T47D (cell line): ENCODE measurements at regions not wholly inside any gene's neighbourhood (a gene's known extent, or its start where the extent isn't known, plus 50 kb on each side); places are given as distances from the start of the nearest gene placed in this dataset.
"Not testable (repeated sequence)": the region's sequence is repeated elsewhere in the genome, so short reads cannot be mapped to it uniquely, and the experiment has no call there.

Source experiments
- DNase-seq, 2 experiments: peaks; one replicate each; pipeline versions ENCODE4 v3.0.0 to v3.0.0-alpha.2; 2011 to 2012; ENCODE audit warnings: low read depth in 1 of 2, low spot score in 1 of 2
- JUND ChIP-seq: IDR thresholded peaks from 2 replicates; pipeline ENCODE4 v1.6.1; 2012; ENCODE audit warnings: low read depth
- in situ Hi-C: cut with HindIII; loops from 2 replicates; pipeline ENCODE4 v1.10.0; 2016; ENCODE audit warnings: low sequenced_read_pairs, low pct_unique_long_range_greater_than_20kb

GRCh38 chr2:52079602-52080001, 1047.7 kb upstream of the NRXN1 start:
- in situ Hi-C loops, result no loop called here
- DNase-seq, result no peak
- TF ChIP-seq JUND, result no peak

GRCh38 chr2:52077159-52077558, 1045.2 kb upstream of the NRXN1 start:
- TF ChIP-seq JUND, result no peak
- in situ Hi-C loops, result no loop called here
- DNase-seq, result no peak

- in situ Hi-C loops, result no loop called here
- DNase-seq, result no peak
- no peak for TF ChIP-seq JUND
Measured at GRCh38 chr2:52074130-52074719, 1042.3 kb upstream of the NRXN1 start.

- TF ChIP-seq JUND, result no peak
- no peak for DNase-seq
- in situ Hi-C loops, result no loop called here
Measured at GRCh38 chr2:52072949-52073348, 1041.0 kb upstream of the NRXN1 start.

- no peak for TF ChIP-seq JUND
- in situ Hi-C loops, result no loop called here
- DNase-seq, result no peak
Measured at GRCh38 chr2:52070665-52071064, 1038.7 kb upstream of the NRXN1 start.

- TF ChIP-seq JUND, result no peak
- DNase-seq, result no peak
- in situ Hi-C loops, result no loop called here
Measured at GRCh38 chr2:52064234-52064633, 1032.3 kb upstream of the NRXN1 start.

GRCh38 chr2:52054824-52055223, 1022.9 kb upstream of the NRXN1 start:
- in situ Hi-C loops, result no loop called here
- TF ChIP-seq JUND, result no peak
- DNase-seq, result no peak

- no peak for TF ChIP-seq JUND
- DNase-seq, result no peak
- in situ Hi-C loops, result no loop called here
Measured at GRCh38 chr2:52036853-52037252, 1004.9 kb upstream of the NRXN1 start.

GRCh38 chr2:52036024-52036423, 1004.1 kb upstream of the NRXN1 start:
- TF ChIP-seq JUND, result no peak
- in situ Hi-C loops, result no loop called here
- no peak for DNase-seq

GRCh38 chr2:52035391-52035790, 1003.5 kb upstream of the NRXN1 start:
- no peak for DNase-seq
- TF ChIP-seq JUND, result no peak
- in situ Hi-C loops, result no loop called here

GRCh38 chr2:52034706-52035105, 1002.8 kb upstream of the NRXN1 start:
- no peak for DNase-seq
- no peak for TF ChIP-seq JUND
- in situ Hi-C loops, result no loop called here

GRCh38 chr2:52022006-52022405, 990.1 kb upstream of the NRXN1 start:
- no peak for DNase-seq
- in situ Hi-C loops, result no loop called here
- TF ChIP-seq JUND, result no peak

GRCh38 chr2:52017646-52018235, 985.8 kb upstream of the NRXN1 start:
- in situ Hi-C loops, result no loop called here
- no peak for TF ChIP-seq JUND
- no peak for DNase-seq

- in situ Hi-C loops, DNase-seq: not testable (repeated sequence)
Measured at GRCh38 chr2:52006821-52007366, 975.0 kb upstream of the NRXN1 start.
